ENCODE measurements at regions not wholly inside any gene's neighbourhood (a gene's known extent, or its start where the extent isn't known, plus 50 kb on each side); places are given as distances from the start of the nearest gene placed in this dataset.
"Not testable (repeated sequence)": the region's sequence is repeated elsewhere in the genome, so short reads cannot be mapped to it uniquely, and the experiment has no call there.

GRCh38 chr7:142636751-142637150 is 112.5 kb upstream of the PRSS1 start:
- dilution Hi-C loops (cut with MboI; ENCODE audit: extremely low pct_ligation_motif_present, low sequenced_read_pairs): no loop called here
- Histone ChIP-seq H3K9me1 (ENCODE audit: control insufficient read depth, extremely low read depth, insufficient read depth, low read length) (no peaks in the 10 kb centered on the region), H3K27ac (ENCODE audit: control insufficient read depth, insufficient read depth, low read length) (no peak overlapping the region), H3K36me3 (ENCODE audit: control insufficient read depth in 2 of 2, extremely low read depth in 1 of 2, insufficient read depth in 2 of 2, low read length in 2 of 2) (no peaks in the 10 kb centered on the region), H3K79me2 (ENCODE audit: control insufficient read depth, insufficient read depth, low read length) (no peaks in the 10 kb centered on the region), H3K9me3 (ENCODE audit: control insufficient read depth, low read depth, low read length) (no peaks in the 10 kb centered on the region), H3K4me3 (ENCODE audit: control insufficient read depth in 2 of 3, extremely low read depth in 1 of 3, insufficient read depth in 2 of 3, low read depth in 1 of 3, low read length in 3 of 3) (no peak overlapping the region), H4K20me1 (ENCODE audit: control insufficient read depth, extremely low read depth, insufficient read depth, low read length) (no peaks in the 10 kb centered on the region), H3K4me2 (ENCODE audit: control insufficient read depth, extremely low read depth, insufficient read depth, low read depth, low read length) (no peak overlapping the region), H3K27me3 (ENCODE audit: control insufficient read depth, extremely low read depth, insufficient read depth, low read length) (no peaks in the 10 kb centered on the region), H2AFZ (ENCODE audit: control insufficient read depth, low read length) (no peak overlapping the region), H3K4me1 (ENCODE audit: control insufficient read depth, extremely low read depth, insufficient read depth, low read length) (no peaks in the 10 kb centered on the region), H3K9ac (ENCODE audit: control insufficient read depth, extremely low read depth, insufficient read depth, low read length) (no peak overlapping the region)
- no peak for TF ChIP-seq CTCF (optimal IDR thresholded peaks at IDR 0.05 in 1 of 3, IDR thresholded peaks at IDR 0.05 in 1 of 3, conservative IDR thresholded peaks at IDR 0.05 in 1 of 3; ENCODE audit: extremely low read depth in 1 of 3, insufficient read depth in 2 of 3, low read length in 3 of 3)
- TF ChIP-seq EZH2 (IDR thresholded peaks at IDR 0.05; ENCODE audit: low read length): no peak
- FAIRE-seq: no peak
- no peak for DNase-seq (ENCODE audit: low read depth, low spot score)

GRCh38 chr7:142636107-142636506 is 113.2 kb upstream of the PRSS1 start:
- H3K4me2 ChIP-seq (ENCODE audit: control insufficient read depth, extremely low read depth, insufficient read depth, low read depth, low read length); H3K4me1 ChIP-seq (ENCODE audit: control insufficient read depth, extremely low read depth, insufficient read depth, low read length); H3K9me3 ChIP-seq (ENCODE audit: control insufficient read depth, low read depth, low read length); H3K79me2 ChIP-seq (ENCODE audit: control insufficient read depth, insufficient read depth, low read length); H3K27me3 ChIP-seq (ENCODE audit: control insufficient read depth, extremely low read depth, insufficient read depth, low read length); H3K36me3 ChIP-seq (ENCODE audit: control insufficient read depth in 2 of 2, extremely low read depth in 1 of 2, insufficient read depth in 2 of 2, low read length in 2 of 2); H3K27ac ChIP-seq (ENCODE audit: control insufficient read depth, insufficient read depth, low read length); H3K9ac ChIP-seq (ENCODE audit: control insufficient read depth, extremely low read depth, insufficient read depth, low read length); DNase-seq (ENCODE audit: low read depth, low spot score); H3K9me1 ChIP-seq (ENCODE audit: control insufficient read depth, extremely low read depth, insufficient read depth, low read length); dilution Hi-C loops (cut with MboI; ENCODE audit: extremely low pct_ligation_motif_present, low sequenced_read_pairs); H4K20me1 ChIP-seq (ENCODE audit: control insufficient read depth, extremely low read depth, insufficient read depth, low read length); H2AFZ ChIP-seq (ENCODE audit: control insufficient read depth, low read length); H3K4me3 ChIP-seq (ENCODE audit: control insufficient read depth in 2 of 3, extremely low read depth in 1 of 3, insufficient read depth in 2 of 3, low read depth in 1 of 3, low read length in 3 of 3); FAIRE-seq: not testable (repeated sequence)
